GM12872 (cell line): ENCODE measurements at regions not wholly inside any gene's neighbourhood (a gene's known extent, or its start where the extent isn't known, plus 50 kb on each side); places are given as distances from the start of the nearest gene placed in this dataset.

Experiments
- CTCF ChIP-seq: IDR thresholded peaks from 3 replicates; pipeline ENCODE4 v1.5.1; 2011; ENCODE audit warnings: low read depth, mild to moderate bottlenecking, low read length, moderate library complexity; ENCODE audit not compliant: insufficient read depth

GRCh38 chr5:173513521-173513991, 102.9 kb downstream of the BOD1 start:
- TF ChIP-seq CTCF = no peak

- no peak for TF ChIP-seq CTCF
Observed at GRCh38 chr5:173512637-173513435, 103.6 kb downstream of the BOD1 start.

- no peak for TF ChIP-seq CTCF
Observed at GRCh38 chr5:173509060-173509459, 107.4 kb downstream of the BOD1 start.

- no peak for TF ChIP-seq CTCF
Observed at GRCh38 chr5:173507171-173507570, 109.3 kb downstream of the BOD1 start.

DNA sequence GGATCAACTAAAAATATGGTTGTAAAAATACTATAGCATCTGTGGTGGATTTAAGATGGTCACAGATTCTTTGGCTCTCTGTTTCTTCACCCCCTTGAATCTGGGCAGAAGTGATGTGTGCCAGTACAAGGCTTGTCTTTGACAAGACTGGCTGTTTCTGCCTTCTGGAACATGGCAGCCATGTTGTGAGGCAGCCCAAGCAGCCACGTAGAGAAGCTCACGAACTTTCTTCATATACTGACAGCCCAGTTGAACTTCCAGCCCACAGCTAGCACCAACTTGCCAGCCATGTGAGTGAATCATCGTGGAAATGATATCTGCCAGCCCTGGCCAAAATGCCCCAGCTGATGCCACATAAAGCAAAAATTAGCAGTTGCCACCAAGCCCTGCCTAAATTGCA, 110.8 kb downstream of the BOD1 start:
- TF ChIP-seq CTCF = no peak

GRCh38 chr5:173501922-173502321, 114.5 kb downstream of the BOD1 start:
- TF ChIP-seq CTCF = no peak

- no peak for TF ChIP-seq CTCF
Observed at GRCh38 chr5:173501271-173501670, 115.2 kb downstream of the BOD1 start.
